ENCODE measurements at regions not wholly inside any gene's neighbourhood (a gene's known extent, or its start where the extent isn't known, plus 50 kb on each side); places are given as distances from the start of the nearest gene placed in this dataset.

- no peaks in the 10 kb centered on the region for H3K27me3 Mint-ChIP-seq
- no peaks in the 10 kb centered on the region for H3K36me3 Mint-ChIP-seq (ENCODE audit: low read depth)
- no peak overlapping the region for H3K27ac Mint-ChIP-seq
- ATAC-seq (replicated peaks), result no peak
- peaks cover 4% of the 10 kb centered on the region for H3K9me3 Mint-ChIP-seq
- no peak overlapping the region for H3K4me3 Mint-ChIP-seq
- peaks cover 18% of the 10 kb centered on the region for H3K4me1 Mint-ChIP-seq
These were observed 600.5 kb downstream of the NPHP4 start for GRCh38 chr1:5391725-5392124.

GRCh38 chr1:5390504-5390903 is 601.7 kb downstream of the NPHP4 start:
- Mint-ChIP-seq H3K36me3 (ENCODE audit: low read depth) (no peaks in the 10 kb centered on the region), H3K4me3 (no peak overlapping the region), H3K9me3 (peaks cover 2% of the 10 kb centered on the region), H3K27me3 (no peaks in the 10 kb centered on the region), H3K27ac (no peak overlapping the region), H3K4me1 (peaks cover 18% of the 10 kb centered on the region)
- no peak for ATAC-seq (replicated peaks)

- Mint-ChIP-seq H3K27me3 (no peaks in the 10 kb centered on the region), H3K27ac (peak overlapping the region; percentile 52), H3K9me3 (no peaks in the 10 kb centered on the region), H3K36me3 (ENCODE audit: low read depth) (no peaks in the 10 kb centered on the region), H3K4me1 (peaks cover 18% of the 10 kb centered on the region), H3K4me3 (peak overlapping the region; percentile 61)
- ATAC-seq (replicated peaks), result peak; percentile 79
These were observed 602.9 kb downstream of the NPHP4 start for GRCh38 chr1:5389101-5389885.

- Mint-ChIP-seq H3K36me3 (ENCODE audit: low read depth) (no peaks in the 10 kb centered on the region), H3K4me1 (peaks cover 11% of the 10 kb centered on the region), H3K27me3 (no peaks in the 10 kb centered on the region), H3K27ac (no peak overlapping the region), H3K4me3 (peak overlapping the region; percentile 61), H3K9me3 (no peaks in the 10 kb centered on the region)
- peak; percentile 46 for ATAC-seq (replicated peaks)
These were observed 603.6 kb downstream of the NPHP4 start for GRCh38 chr1:5388622-5389021.

GRCh38 chr1:5386371-5386770 is 605.9 kb downstream of the NPHP4 start:
- Mint-ChIP-seq H3K4me3 (no peak overlapping the region), H3K27ac (no peak overlapping the region), H3K36me3 (ENCODE audit: low read depth) (no peaks in the 10 kb centered on the region), H3K27me3 (no peaks in the 10 kb centered on the region), H3K9me3 (no peaks in the 10 kb centered on the region), H3K4me1 (peaks cover 7% of the 10 kb centered on the region)
- ATAC-seq (replicated peaks), result no peak

- ATAC-seq (replicated peaks), result no peak
- no peaks in the 10 kb centered on the region for H3K36me3 Mint-ChIP-seq (ENCODE audit: low read depth)
- no peak overlapping the region for H3K4me3 Mint-ChIP-seq
- H3K9me3 Mint-ChIP-seq, result no peaks in the 10 kb centered on the region
- no peak overlapping the region for H3K27ac Mint-ChIP-seq
- no peaks in the 10 kb centered on the region for H3K27me3 Mint-ChIP-seq
- peaks cover 7% of the 10 kb centered on the region for H3K4me1 Mint-ChIP-seq
These were observed 606.3 kb downstream of the NPHP4 start for GRCh38 chr1:5385956-5386355.

- H3K27me3 Mint-ChIP-seq, result no peaks in the 10 kb centered on the region
- ATAC-seq (replicated peaks), result no peak
- no peaks in the 10 kb centered on the region for H3K9me3 Mint-ChIP-seq
- H3K4me1 Mint-ChIP-seq, result peaks cover 7% of the 10 kb centered on the region
- no peaks in the 10 kb centered on the region for H3K36me3 Mint-ChIP-seq (ENCODE audit: low read depth)
- H3K27ac Mint-ChIP-seq, result no peak overlapping the region
- H3K4me3 Mint-ChIP-seq, result no peak overlapping the region
These were observed 607.0 kb downstream of the NPHP4 start for GRCh38 chr1:5385096-5385799.

- Mint-ChIP-seq H3K27me3 (peaks cover 4% of the 10 kb centered on the region), H3K9me3 (no peaks in the 10 kb centered on the region), H3K4me1 (no peaks in the 10 kb centered on the region), H3K4me3 (no peak overlapping the region), H3K27ac (no peak overlapping the region), H3K36me3 (ENCODE audit: low read depth) (no peaks in the 10 kb centered on the region)
- no peak for ATAC-seq (replicated peaks)
These were observed 610.7 kb downstream of the NPHP4 start for GRCh38 chr1:5381491-5381890.

GRCh38 chr1:5379176-5379759 is 613.0 kb downstream of the NPHP4 start:
- no peaks in the 10 kb centered on the region for H3K36me3 Mint-ChIP-seq (ENCODE audit: low read depth)
- no peak overlapping the region for H3K27ac Mint-ChIP-seq

GRCh38 chr1:5376538-5377247 is 615.5 kb downstream of the NPHP4 start:
- ATAC-seq (replicated peaks), result no peak
- H3K4me3 Mint-ChIP-seq, result no peak overlapping the region
- no peaks in the 10 kb centered on the region for H3K4me1 Mint-ChIP-seq
- no peaks in the 10 kb centered on the region for H3K36me3 Mint-ChIP-seq (ENCODE audit: low read depth)
- peaks cover 10% of the 10 kb centered on the region for H3K9me3 Mint-ChIP-seq
- H3K27ac Mint-ChIP-seq, result no peak overlapping the region
- H3K27me3 Mint-ChIP-seq, result peaks cover 4% of the 10 kb centered on the region

More at GRCh38 chr1:5379176-5379759, 613.0 kb downstream of the NPHP4 start:
- no peak for ATAC-seq (replicated peaks)
- Mint-ChIP-seq H3K27me3 (peaks cover 4% of the 10 kb centered on the region), H3K4me3 (no peak overlapping the region), H3K4me1 (no peaks in the 10 kb centered on the region), H3K9me3 (no peaks in the 10 kb centered on the region)

GRCh38 chr1:5375481-5375880 is 616.7 kb downstream of the NPHP4 start:
- peaks cover 4% of the 10 kb centered on the region for H3K27me3 Mint-ChIP-seq
- no peak overlapping the region for H3K27ac Mint-ChIP-seq
- H3K9me3 Mint-ChIP-seq, result peaks cover 14% of the 10 kb centered on the region
- no peaks in the 10 kb centered on the region for H3K36me3 Mint-ChIP-seq (ENCODE audit: low read depth)
- H3K4me3 Mint-ChIP-seq, result no peak overlapping the region
- peaks cover 10% of the 10 kb centered on the region for H3K4me1 Mint-ChIP-seq
- no peak for ATAC-seq (replicated peaks)

GRCh38 chr1:5374192-5374591 is 618.0 kb downstream of the NPHP4 start:
- ATAC-seq (replicated peaks), result no peak
- Mint-ChIP-seq H3K27me3 (peaks cover 4% of the 10 kb centered on the region), H3K27ac (no peak overlapping the region), H3K9me3 (peaks cover 14% of the 10 kb centered on the region), H3K36me3 (ENCODE audit: low read depth) (no peaks in the 10 kb centered on the region), H3K4me3 (no peak overlapping the region), H3K4me1 (peaks cover 15% of the 10 kb centered on the region)

- Mint-ChIP-seq H3K4me1 (peaks cover 15% of the 10 kb centered on the region), H3K9me3 (peaks cover 14% of the 10 kb centered on the region), H3K27me3 (peaks cover 1% of the 10 kb centered on the region), H3K36me3 (ENCODE audit: low read depth) (no peaks in the 10 kb centered on the region), H3K27ac (no peak overlapping the region), H3K4me3 (no peak overlapping the region)
- ATAC-seq (replicated peaks), result no peak
These were observed 618.9 kb downstream of the NPHP4 start for GRCh38 chr1:5373281-5373680.

GRCh38 chr1:5371270-5371669 is 621.0 kb downstream of the NPHP4 start:
- Mint-ChIP-seq H3K9me3 (peaks cover 14% of the 10 kb centered on the region), H3K4me3 (no peak overlapping the region), H3K4me1 (peaks cover 15% of the 10 kb centered on the region), H3K27ac (no peak overlapping the region), H3K27me3 (no peaks in the 10 kb centered on the region), H3K36me3 (ENCODE audit: low read depth) (no peaks in the 10 kb centered on the region)
- ATAC-seq (replicated peaks), result no peak
